Body of pancreas (tissue), 4 donors: ENCODE measurements at regions not wholly inside any gene's neighbourhood (a gene's known extent, or its start where the extent isn't known, plus 50 kb on each side); places are given as distances from the start of the nearest gene placed in this dataset.

Experiments
- ATAC-seq: fragments of 150-250 bp; one replicate; pipeline ENCODE4 v1.9.1; 2016
- DNase-seq, 4 donors: peaks; one replicate each; pipeline ENCODE4 v3.0.0-alpha.2; 2019
- H3K27ac ChIP-seq, 4 donors: fragments of 200-600 bp; sonication (generic); 1 replicate in 3 of 4; 2 replicates in 1 of 4; pipeline versions ENCODE4 v1.5.1 to v1.6.1; 2016 to 2019; ENCODE audit warnings: mild to moderate bottlenecking in 1 of 4, mixed read lengths in 1 of 4, moderate library complexity in 1 of 4
- H3K27me3 ChIP-seq, 2 donors: fragments of 200-600 bp; sonication (generic); one replicate each; pipeline ENCODE4 v1.6.0; 2016; ENCODE audit warnings: mild to moderate bottlenecking in 1 of 2
- H3K36me3 ChIP-seq, 2 donors: fragments of 200-600 bp; sonication (generic); replicated peaks in 1 of 2; 2 replicates each; pipeline ENCODE4 v1.5.1; 2016; ENCODE audit warnings: low read depth in 2 of 2; ENCODE audit not compliant: insufficient read depth in 1 of 2
- H3K4me1 ChIP-seq: fragments of 200-600 bp; sonication (generic); one replicate; pipeline ENCODE4 v1.6.0; 2016
- H3K4me3 ChIP-seq, 2 donors: fragments of 200-600 bp; sonication (generic); 1 replicate in 1 of 2; 2 replicates in 1 of 2; pipeline ENCODE4 v1.5.1; 2016 to 2019
- H3K9me3 ChIP-seq, 3 donors: fragments of 200-600 bp; sonication (generic); 1 replicate in 2 of 3; 2 replicates in 1 of 3; pipeline ENCODE4 v1.5.1; 2016
- POLR2A ChIP-seq, 3 donors: fragments of 450-650 bp; IDR thresholded peaks; one replicate each; pipeline ENCODE4 v1.6.1; 2016; ENCODE audit warnings: antibody characterized with exemption in 3 of 3, mild to moderate bottlenecking in 2 of 3
- WGBS, 2 donors: methylation state at CpG; one replicate each; pipeline ENCODE4 v1.1.5; 2017; 5-methylcytosine and 5-hydroxymethylcytosine counted together
- intact Hi-C: fragments of 100-400 bp; cut with DNase I; formaldehyde crosslinking; loops from one replicate; pipeline ENCODE4 v1.15.1; 2023
- TF ChIP-seq, protein P1 (sequence below), 7 experiments: fragments of 450-650 bp in 4 of 7; fragments of 200-600 bp in 3 of 7; sonication (generic) in 3 of 7; IDR thresholded peaks; one replicate each; pipeline ENCODE4 v1.5.1; 2016 to 2019; ENCODE audit warnings: antibody characterized with exemption in 7 of 7

- TF ChIP-seq POLR2A (IDR thresholded peaks at IDR 0.05), result no peak
- TF ChIP-seq, protein P1, sequence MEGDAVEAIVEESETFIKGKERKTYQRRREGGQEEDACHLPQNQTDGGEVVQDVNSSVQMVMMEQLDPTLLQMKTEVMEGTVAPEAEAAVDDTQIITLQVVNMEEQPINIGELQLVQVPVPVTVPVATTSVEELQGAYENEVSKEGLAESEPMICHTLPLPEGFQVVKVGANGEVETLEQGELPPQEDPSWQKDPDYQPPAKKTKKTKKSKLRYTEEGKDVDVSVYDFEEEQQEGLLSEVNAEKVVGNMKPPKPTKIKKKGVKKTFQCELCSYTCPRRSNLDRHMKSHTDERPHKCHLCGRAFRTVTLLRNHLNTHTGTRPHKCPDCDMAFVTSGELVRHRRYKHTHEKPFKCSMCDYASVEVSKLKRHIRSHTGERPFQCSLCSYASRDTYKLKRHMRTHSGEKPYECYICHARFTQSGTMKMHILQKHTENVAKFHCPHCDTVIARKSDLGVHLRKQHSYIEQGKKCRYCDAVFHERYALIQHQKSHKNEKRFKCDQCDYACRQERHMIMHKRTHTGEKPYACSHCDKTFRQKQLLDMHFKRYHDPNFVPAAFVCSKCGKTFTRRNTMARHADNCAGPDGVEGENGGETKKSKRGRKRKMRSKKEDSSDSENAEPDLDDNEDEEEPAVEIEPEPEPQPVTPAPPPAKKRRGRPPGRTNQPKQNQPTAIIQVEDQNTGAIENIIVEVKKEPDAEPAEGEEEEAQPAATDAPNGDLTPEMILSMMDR (IDR thresholded peaks at IDR 0.05), result no peak
- Histone ChIP-seq H3K36me3 (no peaks in the 10 kb centered on the region), H3K27me3 (no peaks in the 10 kb centered on the region), H3K9me3 (no peaks in the 10 kb centered on the region), H3K27ac (no peak overlapping the region), H3K4me1 (no peaks in the 10 kb centered on the region), H3K4me3 (no peak overlapping the region)
- DNase-seq (peak in 1 of 4 donors; percentile 11), ATAC-seq (no peak)
- 27 to 39% methylated on average over 1 of the region's 1 CpG for WGBS, 2 donors
- intact Hi-C loops, result no loop called here
Observed at GRCh38 chr16:63856537-63856936, 1265.3 kb downstream of the CDH11 start.

DNA sequence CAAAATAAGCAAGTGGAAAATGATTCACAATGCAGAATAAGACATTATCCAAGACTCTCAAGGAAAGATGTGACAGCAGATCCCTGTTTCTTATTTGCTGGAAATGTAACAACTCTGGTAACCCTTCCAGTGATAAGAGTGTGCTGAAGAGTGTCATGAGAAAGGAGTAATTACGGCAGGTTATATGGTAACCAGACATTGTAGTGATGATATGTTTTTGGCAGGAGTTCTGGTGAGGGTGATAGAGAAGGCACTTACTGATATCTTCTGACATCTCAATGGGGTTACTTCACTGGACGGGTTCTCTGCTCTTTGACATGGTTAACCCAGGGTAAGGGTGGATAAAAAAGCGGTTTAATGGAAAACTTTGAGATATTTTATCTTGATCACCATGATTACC lies 1270.9 kb downstream of the CDH11 start:
- no peaks in the 10 kb centered on the region for H3K36me3 ChIP-seq
- TF ChIP-seq, protein P1 (IDR thresholded peaks at IDR 0.05), result no peak
- TF ChIP-seq POLR2A (IDR thresholded peaks at IDR 0.05), result no peak
- 67 to 75% methylated on average over 3 of the region's 3 CpGs for WGBS, 2 donors
- no peaks in the 10 kb centered on the region for H3K4me1 ChIP-seq
- H3K4me3 ChIP-seq, result no peak overlapping the region
- ATAC-seq (no peak), DNase-seq (no peak)
- H3K27ac ChIP-seq, result no peak overlapping the region
- H3K27me3 ChIP-seq, result no peaks in the 10 kb centered on the region
- intact Hi-C loops, result no loop called here
- H3K9me3 ChIP-seq, result no peaks in the 10 kb centered on the region

DNA sequence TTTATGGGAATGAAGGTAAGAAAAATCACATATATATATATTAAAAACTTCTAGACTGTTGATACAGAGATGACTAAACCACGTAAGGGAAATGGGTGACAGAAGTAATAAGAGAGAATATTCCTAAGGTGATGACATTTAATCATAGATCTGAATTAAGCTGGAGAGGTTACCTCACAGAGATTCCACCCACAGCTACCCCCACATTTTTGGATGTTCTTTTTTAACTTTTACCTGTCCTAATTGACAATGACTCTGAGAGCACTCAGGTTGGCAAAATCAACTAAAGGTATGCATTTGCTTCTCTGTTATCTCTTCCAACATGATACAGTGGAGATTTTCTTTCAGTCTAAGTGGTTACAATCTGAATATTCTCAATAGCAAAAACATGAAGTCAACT lies 1280.6 kb downstream of the CDH11 start:
- Histone ChIP-seq H3K27me3 (no peaks in the 10 kb centered on the region), H3K9me3 (no peaks in the 10 kb centered on the region), H3K27ac (no peak overlapping the region), H3K4me3 (no peak overlapping the region), H3K4me1 (no peaks in the 10 kb centered on the region), H3K36me3 (no peaks in the 10 kb centered on the region)
- DNase-seq (no peak), ATAC-seq (no peak)
- WGBS, 2 donors, result 70 to 76% methylated on average over 1 of the region's 1 CpG
- TF ChIP-seq, protein P1 (IDR thresholded peaks at IDR 0.05), result no peak
- no peak for TF ChIP-seq POLR2A (IDR thresholded peaks at IDR 0.05)
- intact Hi-C loops, result no loop called here

DNA sequence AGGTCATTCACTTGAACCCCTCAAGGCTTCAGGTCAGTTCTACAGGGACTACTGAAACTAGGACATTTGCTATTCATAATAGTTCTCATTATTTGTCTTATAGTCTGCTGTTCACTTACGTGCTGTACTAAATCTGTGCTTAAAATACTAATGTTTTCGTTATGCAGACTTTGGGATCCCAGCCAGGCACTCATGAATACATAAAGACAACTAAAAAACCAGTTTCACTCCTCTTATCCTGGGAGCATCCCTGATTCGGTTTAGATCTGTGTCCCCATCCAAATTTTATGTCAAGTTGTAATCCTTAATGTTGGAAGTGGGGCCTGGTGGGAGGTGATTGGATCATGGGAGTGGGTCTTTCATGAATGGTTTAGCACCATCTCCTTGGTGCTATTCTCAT lies 1291.8 kb downstream of the CDH11 start:
- ATAC-seq (no peak), DNase-seq (no peak)
- Histone ChIP-seq H3K27me3 (no peaks in the 10 kb centered on the region), H3K4me3 (no peak overlapping the region), H3K9me3 (no peaks in the 10 kb centered on the region), H3K36me3 (no peaks in the 10 kb centered on the region), H3K4me1 (no peaks in the 10 kb centered on the region), H3K27ac (no peak overlapping the region)
- intact Hi-C loops, result no loop called here
- WGBS, 2 donors, result 57 to 73% methylated on average over 3 of the region's 3 CpGs
- TF ChIP-seq POLR2A (IDR thresholded peaks at IDR 0.05), result no peak
- TF ChIP-seq, protein P1 (IDR thresholded peaks at IDR 0.05), result no peak

DNA sequence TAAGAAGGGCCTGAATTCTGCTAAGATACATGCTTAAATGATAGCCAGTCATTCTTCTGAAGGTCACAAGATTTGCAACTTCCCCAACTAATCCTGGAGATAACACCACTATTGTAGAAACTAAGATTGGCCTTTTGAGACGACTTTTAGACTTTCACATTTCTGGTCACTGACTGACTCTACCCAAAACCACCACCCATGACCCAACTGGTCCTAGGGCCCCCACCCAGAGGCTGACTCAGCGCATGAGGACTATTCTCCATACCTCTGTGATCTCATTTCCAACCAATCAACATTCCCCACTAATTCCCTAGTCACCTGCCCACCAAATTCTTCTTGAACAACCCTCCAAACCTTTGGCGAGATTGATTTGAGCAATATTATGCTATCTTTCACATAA lies 1299.0 kb downstream of the CDH11 start:
- TF ChIP-seq, protein P1 (IDR thresholded peaks at IDR 0.05), result no peak
- TF ChIP-seq POLR2A (IDR thresholded peaks at IDR 0.05), result no peak
- ATAC-seq, result no peak

More for the DNA sequence above, 1299.0 kb downstream of the CDH11 start:
- 65 to 73% methylated on average over 3 of the region's 3 CpGs for WGBS, 2 donors
- intact Hi-C loops, result no loop called here
- Histone ChIP-seq H3K4me3 (no peak overlapping the region), H3K9me3 (no peaks in the 10 kb centered on the region), H3K4me1 (no peaks in the 10 kb centered on the region), H3K36me3 (no peaks in the 10 kb centered on the region), H3K27ac (no peak overlapping the region), H3K27me3 (no peaks in the 10 kb centered on the region)
- DNase-seq, result no peak
